ENCODE measurements at regions not wholly inside any gene's neighbourhood (a gene's known extent, or its start where the extent isn't known, plus 50 kb on each side); places are given as distances from the start of the nearest gene placed in this dataset.

DNA sequence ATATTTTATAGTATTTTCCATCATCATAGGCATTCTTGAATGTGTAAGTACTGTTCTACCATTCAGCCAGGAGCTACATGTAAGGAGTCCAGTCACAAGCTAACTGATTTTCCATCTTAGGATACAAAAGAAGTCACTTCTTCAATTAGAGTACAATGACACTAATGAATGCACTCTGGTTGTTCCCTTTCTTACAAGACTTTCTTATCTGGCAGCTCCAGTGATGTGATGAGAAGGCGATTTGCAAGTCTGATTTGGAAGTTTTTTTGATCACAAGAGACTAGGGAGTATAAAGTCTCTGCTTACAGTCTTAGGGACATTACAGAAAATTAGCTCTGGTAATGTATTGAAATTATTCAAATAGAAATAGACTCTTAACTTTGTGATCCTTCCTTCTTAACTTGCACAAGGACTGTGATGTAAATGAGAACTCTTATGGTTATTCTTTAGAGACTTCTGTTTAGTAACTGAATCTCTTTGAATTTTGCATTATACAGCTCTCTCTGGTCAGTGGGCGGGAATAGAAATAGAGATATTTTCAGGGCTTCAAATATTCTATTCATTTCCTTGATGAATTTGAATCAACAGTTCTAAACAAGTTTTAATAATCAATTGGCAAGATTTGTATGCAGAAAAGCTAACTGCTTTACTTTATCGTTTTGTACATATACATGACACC, 130.4 kb upstream of the CDH6 start:
- no peaks in the 10 kb centered on the region for H3K4me1 Mint-ChIP-seq (ENCODE audit: low read depth)

DNA sequence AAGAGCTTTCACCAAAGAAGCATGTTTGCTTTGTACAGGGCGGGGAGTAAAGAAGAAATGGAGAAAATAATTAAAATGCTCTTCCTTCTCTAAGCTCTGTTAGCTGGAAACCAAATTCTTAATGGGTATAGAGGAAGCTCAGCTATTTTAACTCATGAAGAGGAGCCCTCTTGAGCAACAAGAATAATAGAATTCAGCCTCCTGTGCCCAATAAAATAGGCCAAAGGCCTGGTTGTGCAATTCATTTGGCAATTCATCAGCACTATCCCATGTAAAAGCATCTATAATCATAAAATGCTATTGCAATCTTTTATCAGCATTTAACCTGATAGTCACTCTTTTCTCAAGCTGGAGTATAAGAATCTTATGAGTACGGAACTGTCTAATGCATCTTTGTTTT, 133.6 kb upstream of the CDH6 start:
- H3K27ac ChIP-seq (ENCODE audit: low read depth in 1 of 2, low read length in 2 of 2) = no peak overlapping the region
- Mint-ChIP-seq H3K4me1 (ENCODE audit: low read depth) (no peaks in the 10 kb centered on the region), H3K4me3 (no peak overlapping the region), H3K27ac (no peak overlapping the region), H3K36me3 (ENCODE audit: low read depth) (no peaks in the 10 kb centered on the region), H3K27me3 (no peaks in the 10 kb centered on the region), H3K9me3 (peaks cover 6% of the 10 kb centered on the region)
- DNase-seq (no peak), ATAC-seq (ENCODE audit: poor library complexity) (no peak)
- H3K4me3 ChIP-seq (ENCODE audit: low read length) = no peak overlapping the region
- CTCF ChIA-PET = no interaction called here
- H3K27me3 ChIP-seq (ENCODE audit: control insufficient read depth in 1 of 2, insufficient read depth in 2 of 2, low read length in 2 of 2) = no peaks in the 10 kb centered on the region
- POLR2A ChIA-PET = no interaction called here
- TF ChIP-seq, protein P1, sequence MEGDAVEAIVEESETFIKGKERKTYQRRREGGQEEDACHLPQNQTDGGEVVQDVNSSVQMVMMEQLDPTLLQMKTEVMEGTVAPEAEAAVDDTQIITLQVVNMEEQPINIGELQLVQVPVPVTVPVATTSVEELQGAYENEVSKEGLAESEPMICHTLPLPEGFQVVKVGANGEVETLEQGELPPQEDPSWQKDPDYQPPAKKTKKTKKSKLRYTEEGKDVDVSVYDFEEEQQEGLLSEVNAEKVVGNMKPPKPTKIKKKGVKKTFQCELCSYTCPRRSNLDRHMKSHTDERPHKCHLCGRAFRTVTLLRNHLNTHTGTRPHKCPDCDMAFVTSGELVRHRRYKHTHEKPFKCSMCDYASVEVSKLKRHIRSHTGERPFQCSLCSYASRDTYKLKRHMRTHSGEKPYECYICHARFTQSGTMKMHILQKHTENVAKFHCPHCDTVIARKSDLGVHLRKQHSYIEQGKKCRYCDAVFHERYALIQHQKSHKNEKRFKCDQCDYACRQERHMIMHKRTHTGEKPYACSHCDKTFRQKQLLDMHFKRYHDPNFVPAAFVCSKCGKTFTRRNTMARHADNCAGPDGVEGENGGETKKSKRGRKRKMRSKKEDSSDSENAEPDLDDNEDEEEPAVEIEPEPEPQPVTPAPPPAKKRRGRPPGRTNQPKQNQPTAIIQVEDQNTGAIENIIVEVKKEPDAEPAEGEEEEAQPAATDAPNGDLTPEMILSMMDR (IDR thresholded peaks at IDR 0.05) = no peak
- H3K4me1 ChIP-seq (ENCODE audit: insufficient read depth, low read length) = no peaks in the 10 kb centered on the region
- intact Hi-C loops (cut with DNase I, micrococcal nuclease) = no loop called here
- H3K36me3 ChIP-seq (ENCODE audit: insufficient read depth, low read length) = no peaks in the 10 kb centered on the region
- H3K9me3 ChIP-seq (ENCODE audit: control insufficient read depth in 1 of 2, insufficient read depth in 1 of 2, low read length in 2 of 2) = no peaks in the 10 kb centered on the region

More for the DNA sequence above, 130.4 kb upstream of the CDH6 start:
- Histone ChIP-seq H3K36me3 (ENCODE audit: insufficient read depth, low read length) (no peaks in the 10 kb centered on the region), H3K27ac (ENCODE audit: low read depth in 1 of 2, low read length in 2 of 2) (no peak overlapping the region), H3K4me1 (ENCODE audit: insufficient read depth, low read length) (no peaks in the 10 kb centered on the region), H3K4me3 (ENCODE audit: low read length) (no peak overlapping the region), H3K9me3 (ENCODE audit: control insufficient read depth in 1 of 2, insufficient read depth in 1 of 2, low read length in 2 of 2) (no peaks in the 10 kb centered on the region), H3K27me3 (ENCODE audit: control insufficient read depth in 1 of 2, insufficient read depth in 2 of 2, low read length in 2 of 2) (no peaks in the 10 kb centered on the region)
- Mint-ChIP-seq H3K4me3 (no peak overlapping the region), H3K27me3 (no peaks in the 10 kb centered on the region), H3K36me3 (ENCODE audit: low read depth) (no peaks in the 10 kb centered on the region), H3K27ac (no peak overlapping the region), H3K9me3 (peaks cover 3% of the 10 kb centered on the region)
- intact Hi-C loops (cut with DNase I, micrococcal nuclease) = no loop called here
- TF ChIP-seq, protein P1 (IDR thresholded peaks at IDR 0.05) = no peak
- no peak for DNase-seq
- CTCF ChIA-PET = no interaction called here
- ATAC-seq (ENCODE audit: poor library complexity) = no peak
- POLR2A ChIA-PET = no interaction called here

DNA sequence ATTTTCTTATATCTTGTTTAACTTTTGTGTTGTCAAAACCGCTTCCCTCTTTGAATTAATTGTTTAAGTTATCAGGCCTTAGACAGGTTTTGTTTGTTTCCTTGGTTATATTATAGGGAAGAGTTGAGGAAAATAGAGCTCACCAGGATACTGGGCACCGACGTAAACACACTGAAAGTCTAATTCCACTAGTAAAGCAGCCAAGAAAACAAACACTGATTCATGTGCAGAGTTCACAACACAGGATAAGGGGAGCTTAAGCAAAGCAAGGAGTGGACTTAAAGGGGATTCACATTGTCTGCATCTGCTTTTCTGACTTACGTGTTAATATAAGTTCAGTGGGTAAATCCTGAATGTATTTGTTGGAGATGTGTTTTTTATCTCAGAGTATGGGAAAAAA, 139.0 kb upstream of the CDH6 start:
- POLR2A ChIA-PET = no interaction called here
- Histone ChIP-seq H3K4me3 (ENCODE audit: low read length) (no peak overlapping the region), H3K9me3 (ENCODE audit: control insufficient read depth in 1 of 2, insufficient read depth in 1 of 2, low read length in 2 of 2) (peaks cover 0 to 3% of the 10 kb centered on the region in 2 experiments), H3K27me3 (ENCODE audit: control insufficient read depth in 1 of 2, insufficient read depth in 2 of 2, low read length in 2 of 2) (no peaks in the 10 kb centered on the region), H3K4me1 (ENCODE audit: insufficient read depth, low read length) (no peaks in the 10 kb centered on the region), H3K27ac (ENCODE audit: low read depth in 1 of 2, low read length in 2 of 2) (no peak overlapping the region), H3K36me3 (ENCODE audit: insufficient read depth, low read length) (no peaks in the 10 kb centered on the region)
- Mint-ChIP-seq H3K4me1 (ENCODE audit: low read depth) (no peaks in the 10 kb centered on the region), H3K4me3 (no peak overlapping the region), H3K9me3 (peaks cover 4% of the 10 kb centered on the region), H3K27me3 (no peaks in the 10 kb centered on the region), H3K36me3 (ENCODE audit: low read depth) (no peaks in the 10 kb centered on the region), H3K27ac (no peak overlapping the region)
- CTCF ChIA-PET = no interaction called here
- no peak for ATAC-seq (ENCODE audit: poor library complexity)
- TF ChIP-seq, protein P1 (IDR thresholded peaks at IDR 0.05) = no peak
- DNase-seq = no peak
- intact Hi-C loops (cut with DNase I, micrococcal nuclease) = no loop called here

Measured in CD4-positive, alpha-beta T cell (primary cell).